ENCODE measurements at regions not wholly inside any gene's neighbourhood (a gene's known extent, or its start where the extent isn't known, plus 50 kb on each side); places are given as distances from the start of the nearest gene placed in this dataset.

GRCh38 chr18:43714343-43715010 is 437.2 kb upstream of the SYT4 start:
- Histone ChIP-seq H3K36me3 (ENCODE audit: control insufficient read depth, insufficient read depth, low read length) (no peaks in the 10 kb centered on the region), H3K9me3 (ENCODE audit: control insufficient read depth, insufficient read depth, low read length) (no peaks in the 10 kb centered on the region), H3K9ac (ENCODE audit: low read depth, low read length) (no peak overlapping the region), H3K4me1 (ENCODE audit: control insufficient read depth, insufficient read depth, low read length) (peaks cover 8% of the 10 kb centered on the region), H3K27ac (ENCODE audit: low read depth, low read length) (no peak overlapping the region), H3K27me3 (ENCODE audit: control insufficient read depth, insufficient read depth, low read length) (no peaks in the 10 kb centered on the region), H3K4me3 (ENCODE audit: low read depth, low read length) (no peak overlapping the region)

- H3K27ac ChIP-seq (ENCODE audit: low read depth, low read length), result no peak overlapping the region
- no peak overlapping the region for H3K9ac ChIP-seq (ENCODE audit: low read depth, low read length)
- H3K36me3 ChIP-seq (ENCODE audit: control insufficient read depth, insufficient read depth, low read length), result no peaks in the 10 kb centered on the region
- no peaks in the 10 kb centered on the region for H3K4me1 ChIP-seq (ENCODE audit: control insufficient read depth, insufficient read depth, low read length)
- no peaks in the 10 kb centered on the region for H3K27me3 ChIP-seq (ENCODE audit: control insufficient read depth, insufficient read depth, low read length)
- H3K9me3 ChIP-seq (ENCODE audit: control insufficient read depth, insufficient read depth, low read length), result no peaks in the 10 kb centered on the region
- H3K4me3 ChIP-seq (ENCODE audit: low read depth, low read length), result no peak overlapping the region
These were observed 442.0 kb upstream of the SYT4 start for GRCh38 chr18:43719267-43719795.

- no peak overlapping the region for H3K9ac ChIP-seq (ENCODE audit: low read depth, low read length)
These were observed 442.8 kb upstream of the SYT4 start for GRCh38 chr18:43720041-43720440.

GRCh38 chr18:43735570-43735969 is 458.3 kb upstream of the SYT4 start:
- no peaks in the 10 kb centered on the region for H3K4me1 ChIP-seq (ENCODE audit: control insufficient read depth, insufficient read depth, low read length)
- H3K27me3 ChIP-seq (ENCODE audit: control insufficient read depth, insufficient read depth, low read length), result no peaks in the 10 kb centered on the region
- H3K36me3 ChIP-seq (ENCODE audit: control insufficient read depth, insufficient read depth, low read length), result no peaks in the 10 kb centered on the region
- no peak overlapping the region for H3K27ac ChIP-seq (ENCODE audit: low read depth, low read length)
- no peak overlapping the region for H3K9ac ChIP-seq (ENCODE audit: low read depth, low read length)
- peaks cover 7% of the 10 kb centered on the region; the same call in 1 of the 2 replicates for H3K9me3 ChIP-seq (ENCODE audit: control insufficient read depth, insufficient read depth, low read length)
- no peak overlapping the region for H3K4me3 ChIP-seq (ENCODE audit: low read depth, low read length)

More at GRCh38 chr18:43720041-43720440, 442.8 kb upstream of the SYT4 start:
- Histone ChIP-seq H3K27me3 (ENCODE audit: control insufficient read depth, insufficient read depth, low read length) (no peaks in the 10 kb centered on the region), H3K4me3 (ENCODE audit: low read depth, low read length) (no peak overlapping the region), H3K9me3 (ENCODE audit: control insufficient read depth, insufficient read depth, low read length) (no peaks in the 10 kb centered on the region), H3K4me1 (ENCODE audit: control insufficient read depth, insufficient read depth, low read length) (no peaks in the 10 kb centered on the region), H3K36me3 (ENCODE audit: control insufficient read depth, insufficient read depth, low read length) (no peaks in the 10 kb centered on the region), H3K27ac (ENCODE audit: low read depth, low read length) (no peak overlapping the region)

- H3K27me3 ChIP-seq (ENCODE audit: control insufficient read depth, insufficient read depth, low read length), result no peaks in the 10 kb centered on the region
- no peaks in the 10 kb centered on the region; the same call in 1 of the 2 replicates for H3K4me1 ChIP-seq (ENCODE audit: control insufficient read depth, insufficient read depth, low read length)
- peaks cover 15% of the 10 kb centered on the region for H3K9me3 ChIP-seq (ENCODE audit: control insufficient read depth, insufficient read depth, low read length)
- H3K27ac ChIP-seq (ENCODE audit: low read depth, low read length), result no peak overlapping the region
- no peaks in the 10 kb centered on the region for H3K36me3 ChIP-seq (ENCODE audit: control insufficient read depth, insufficient read depth, low read length)
- no peak overlapping the region for H3K9ac ChIP-seq (ENCODE audit: low read depth, low read length)
- no peak overlapping the region for H3K4me3 ChIP-seq (ENCODE audit: low read depth, low read length)
These were observed 467.9 kb upstream of the SYT4 start for GRCh38 chr18:43744960-43745745.

- no peaks in the 10 kb centered on the region for H3K9me3 ChIP-seq (ENCODE audit: control insufficient read depth, insufficient read depth, low read length)
- H3K9ac ChIP-seq (ENCODE audit: low read depth, low read length), result no peak overlapping the region
- no peaks in the 10 kb centered on the region for H3K27me3 ChIP-seq (ENCODE audit: control insufficient read depth, insufficient read depth, low read length)
- H3K27ac ChIP-seq (ENCODE audit: low read depth, low read length), result no peak overlapping the region
- H3K36me3 ChIP-seq (ENCODE audit: control insufficient read depth, insufficient read depth, low read length), result no peaks in the 10 kb centered on the region
- H3K4me3 ChIP-seq (ENCODE audit: low read depth, low read length), result no peak overlapping the region
- no peaks in the 10 kb centered on the region for H3K4me1 ChIP-seq (ENCODE audit: control insufficient read depth, insufficient read depth, low read length)
These were observed 473.9 kb upstream of the SYT4 start for GRCh38 chr18:43751203-43751602.

- Histone ChIP-seq H3K4me1 (ENCODE audit: control insufficient read depth, insufficient read depth, low read length) (no peaks in the 10 kb centered on the region), H3K9me3 (ENCODE audit: control insufficient read depth, insufficient read depth, low read length) (no peaks in the 10 kb centered on the region), H3K27me3 (ENCODE audit: control insufficient read depth, insufficient read depth, low read length) (no peaks in the 10 kb centered on the region), H3K36me3 (ENCODE audit: control insufficient read depth, insufficient read depth, low read length) (no peaks in the 10 kb centered on the region), H3K4me3 (ENCODE audit: low read depth, low read length) (no peak overlapping the region), H3K27ac (ENCODE audit: low read depth, low read length) (no peak overlapping the region), H3K9ac (ENCODE audit: low read depth, low read length) (no peak overlapping the region)
These were observed 474.5 kb upstream of the SYT4 start for GRCh38 chr18:43751835-43752234.

- Histone ChIP-seq H3K9me3 (ENCODE audit: control insufficient read depth, insufficient read depth, low read length) (peaks cover 4% of the 10 kb centered on the region; the same call in 1 of the 2 replicates), H3K9ac (ENCODE audit: low read depth, low read length) (no peak overlapping the region), H3K4me1 (ENCODE audit: control insufficient read depth, insufficient read depth, low read length) (peaks cover 36% of the 10 kb centered on the region), H3K4me3 (ENCODE audit: low read depth, low read length) (no peak overlapping the region), H3K27me3 (ENCODE audit: control insufficient read depth, insufficient read depth, low read length) (no peaks in the 10 kb centered on the region; the same call in 1 of the 2 replicates), H3K36me3 (ENCODE audit: control insufficient read depth, insufficient read depth, low read length) (no peaks in the 10 kb centered on the region), H3K27ac (ENCODE audit: low read depth, low read length) (no peak overlapping the region)
These were observed 480.0 kb upstream of the SYT4 start for GRCh38 chr18:43757273-43757672.

- Histone ChIP-seq H3K27ac (ENCODE audit: low read depth, low read length) (peak overlapping the region; percentile 70), H3K27me3 (ENCODE audit: control insufficient read depth, insufficient read depth, low read length) (no peaks in the 10 kb centered on the region; the same call in 1 of the 2 replicates), H3K4me1 (ENCODE audit: control insufficient read depth, insufficient read depth, low read length) (peaks cover 36% of the 10 kb centered on the region), H3K36me3 (ENCODE audit: control insufficient read depth, insufficient read depth, low read length) (no peaks in the 10 kb centered on the region), H3K9me3 (ENCODE audit: control insufficient read depth, insufficient read depth, low read length) (peaks cover 5% of the 10 kb centered on the region; the same call in 1 of the 2 replicates), H3K9ac (ENCODE audit: low read depth, low read length) (no peak overlapping the region), H3K4me3 (ENCODE audit: low read depth, low read length) (no peak overlapping the region)
These were observed 481.4 kb upstream of the SYT4 start for GRCh38 chr18:43758734-43759133.

- no peak overlapping the region for H3K4me3 ChIP-seq (ENCODE audit: low read depth, low read length)
- H3K27me3 ChIP-seq (ENCODE audit: control insufficient read depth, insufficient read depth, low read length), result no peaks in the 10 kb centered on the region; the same call in 1 of the 2 replicates
- no peaks in the 10 kb centered on the region for H3K36me3 ChIP-seq (ENCODE audit: control insufficient read depth, insufficient read depth, low read length)
- no peak overlapping the region for H3K9ac ChIP-seq (ENCODE audit: low read depth, low read length)
- peak overlapping the region; percentile 70 for H3K27ac ChIP-seq (ENCODE audit: low read depth, low read length)
- peaks cover 36% of the 10 kb centered on the region for H3K4me1 ChIP-seq (ENCODE audit: control insufficient read depth, insufficient read depth, low read length)
- H3K9me3 ChIP-seq (ENCODE audit: control insufficient read depth, insufficient read depth, low read length), result peaks cover 10% of the 10 kb centered on the region
These were observed 482.7 kb upstream of the SYT4 start for GRCh38 chr18:43760010-43760409.

- Histone ChIP-seq H3K27me3 (ENCODE audit: control insufficient read depth, insufficient read depth, low read length) (no peaks in the 10 kb centered on the region), H3K9ac (ENCODE audit: low read depth, low read length) (no peak overlapping the region), H3K27ac (ENCODE audit: low read depth, low read length) (no peak overlapping the region), H3K4me1 (ENCODE audit: control insufficient read depth, insufficient read depth, low read length) (peaks cover 9% of the 10 kb centered on the region), H3K4me3 (ENCODE audit: low read depth, low read length) (no peak overlapping the region), H3K9me3 (ENCODE audit: control insufficient read depth, insufficient read depth, low read length) (no peaks in the 10 kb centered on the region), H3K36me3 (ENCODE audit: control insufficient read depth, insufficient read depth, low read length) (no peaks in the 10 kb centered on the region)
These were observed 495.6 kb upstream of the SYT4 start for GRCh38 chr18:43772907-43773306.

Measured in HUES48 (cell line).